ENCODE measurements at regions not wholly inside any gene's neighbourhood (a gene's known extent, or its start where the extent isn't known, plus 50 kb on each side); places are given as distances from the start of the nearest gene placed in this dataset.

DNA sequence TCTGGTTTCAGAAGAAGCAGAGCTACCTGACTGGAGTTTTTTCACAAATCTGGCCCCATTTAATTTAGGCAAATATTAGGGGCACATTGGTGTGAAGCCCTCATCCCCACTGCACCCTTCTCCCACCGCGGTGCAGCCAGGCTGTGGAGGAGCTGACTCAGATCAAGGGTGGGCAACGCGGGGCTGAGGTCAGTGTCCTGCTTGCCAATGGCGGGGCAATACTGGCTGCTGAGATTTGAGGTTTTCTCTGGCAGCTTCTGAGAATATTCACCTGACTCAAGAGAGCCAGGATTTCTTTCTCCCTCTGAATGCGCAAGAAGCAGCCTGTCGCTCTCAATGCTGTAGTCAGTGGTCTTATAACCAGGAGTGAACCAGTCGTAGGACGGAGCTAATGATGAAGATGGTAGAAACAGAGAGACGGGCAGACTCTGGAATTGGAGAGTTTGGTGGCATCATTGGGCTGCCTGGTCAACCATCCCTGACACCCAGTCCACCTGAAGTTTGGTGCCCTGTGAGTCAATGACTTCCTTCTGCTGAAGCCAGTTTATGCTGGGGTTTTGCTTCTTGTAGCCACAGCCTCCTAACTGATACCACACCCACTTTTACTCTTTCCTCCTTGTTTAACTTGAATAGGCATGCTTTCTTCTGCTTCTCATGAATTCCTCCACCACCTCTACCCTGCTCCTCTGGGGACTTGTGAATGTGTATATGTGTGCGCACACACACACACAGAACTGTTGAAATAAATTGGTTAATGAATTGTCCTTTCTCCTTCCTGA lies 123.7 kb upstream of the CTBP2 start:
- no peak for TF ChIP-seq POLR2A (IDR thresholded peaks at IDR 0.05)
- TF ChIP-seq, protein P1, sequence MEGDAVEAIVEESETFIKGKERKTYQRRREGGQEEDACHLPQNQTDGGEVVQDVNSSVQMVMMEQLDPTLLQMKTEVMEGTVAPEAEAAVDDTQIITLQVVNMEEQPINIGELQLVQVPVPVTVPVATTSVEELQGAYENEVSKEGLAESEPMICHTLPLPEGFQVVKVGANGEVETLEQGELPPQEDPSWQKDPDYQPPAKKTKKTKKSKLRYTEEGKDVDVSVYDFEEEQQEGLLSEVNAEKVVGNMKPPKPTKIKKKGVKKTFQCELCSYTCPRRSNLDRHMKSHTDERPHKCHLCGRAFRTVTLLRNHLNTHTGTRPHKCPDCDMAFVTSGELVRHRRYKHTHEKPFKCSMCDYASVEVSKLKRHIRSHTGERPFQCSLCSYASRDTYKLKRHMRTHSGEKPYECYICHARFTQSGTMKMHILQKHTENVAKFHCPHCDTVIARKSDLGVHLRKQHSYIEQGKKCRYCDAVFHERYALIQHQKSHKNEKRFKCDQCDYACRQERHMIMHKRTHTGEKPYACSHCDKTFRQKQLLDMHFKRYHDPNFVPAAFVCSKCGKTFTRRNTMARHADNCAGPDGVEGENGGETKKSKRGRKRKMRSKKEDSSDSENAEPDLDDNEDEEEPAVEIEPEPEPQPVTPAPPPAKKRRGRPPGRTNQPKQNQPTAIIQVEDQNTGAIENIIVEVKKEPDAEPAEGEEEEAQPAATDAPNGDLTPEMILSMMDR (IDR thresholded peaks at IDR 0.05) = no peak

Data from right lobe of liver (tissue), 4 donors.